Endothelial cell of umbilical vein (primary cell): ENCODE measurements at regions not wholly inside any gene's neighbourhood (a gene's known extent, or its start where the extent isn't known, plus 50 kb on each side); places are given as distances from the start of the nearest gene placed in this dataset.

Experiments
- BruUV-seq: library from RNA; stranded (reverse); fragments of 400-500 nt; replicated peaks from 2 replicates; lab custom pipeline; 2021; lab: Mats Ljungman, UMichigan
- CTCF ChIA-PET: fragments of 300-600, 350-600 bp; sonication (Branson Sonifier 250); formaldehyde crosslinking; loops from one replicate; lab custom pipeline; 2021; ENCODE audit warnings: antibody characterized with exemption, inconsistent platforms; lab: Charles Lee
- POLR2A ChIA-PET: fragments of 300-600, 350-600 bp; sonication (Branson Sonifier 250); formaldehyde crosslinking; loops from one replicate; lab custom pipeline; 2021; ENCODE audit warnings: antibody characterized with exemption, inconsistent platforms; lab: Charles Lee
- DNase-seq: peaks from one replicate; pipeline ENCODE4 v3.0.0-alpha.2; 2011; ENCODE audit warnings: low read depth, low spot score
- FAIRE-seq: peaks from 2 replicates; lab custom pipeline; 2011; peaks lifted over from hg19 to GRCh38; lab: Jason Lieb, UNC
- H2AFZ ChIP-seq: 2 replicates; pipeline ENCODE4 v1.6.0; 2012; ENCODE audit warnings: low read depth, low read length, control low read depth, inconsistent platforms
- H3K27ac ChIP-seq: 2 replicates; pipeline ENCODE4 v1.5.1; 2011; ENCODE audit warnings: low read depth, mild to moderate bottlenecking, control low read depth, low read length, moderate library complexity; ENCODE audit not compliant: insufficient read depth
- H3K27me3 ChIP-seq, 2 experiments: 2 replicates each; pipeline versions ENCODE4 v1.6.0 to v1.6.1; 2011; ENCODE audit warnings: low read length in 2 of 2, mixed read lengths in 1 of 2; ENCODE audit not compliant: control insufficient read depth in 2 of 2, insufficient read depth in 2 of 2
- H3K36me3 ChIP-seq, 2 experiments: 2 replicates in 1 of 2; 3 replicates in 1 of 2; pipeline ENCODE4 v1.5.1; 2011; ENCODE audit warnings: low read length in 2 of 2, mild to moderate bottlenecking in 1 of 2, moderate library complexity in 1 of 2; ENCODE audit not compliant: control insufficient read depth in 2 of 2, insufficient read depth in 2 of 2; ENCODE audit errors: extremely low read depth in 1 of 2
- H3K4me1 ChIP-seq: 3 replicates; pipeline ENCODE4 v1.5.1; 2011; ENCODE audit warnings: mild to moderate bottlenecking, low read length; ENCODE audit not compliant: control insufficient read depth, insufficient read depth; ENCODE audit errors: extremely low read depth
- H3K4me2 ChIP-seq: 2 replicates; pipeline ENCODE4 v1.6.1; 2011; ENCODE audit warnings: low read length, control low read depth, mixed read lengths; ENCODE audit not compliant: insufficient read depth
- H3K4me3 ChIP-seq, 3 experiments: fragments of 200-600 bp in 1 of 3; sonication (generic), shearing (Covaris generic) in 1 of 3; replicated peaks in 1 of 3; 2 replicates each; pipeline ENCODE4 v1.5.1; 2011 to 2016; ENCODE audit warnings: control low read depth in 3 of 3, low read length in 3 of 3, mild to moderate bottlenecking in 2 of 3, inconsistent platforms in 1 of 3, low read depth in 1 of 3, moderate library complexity in 1 of 3; ENCODE audit not compliant: insufficient read depth in 1 of 3
- H3K79me2 ChIP-seq: 2 replicates; pipeline ENCODE4 v1.6.0; 2012; ENCODE audit warnings: low read length, inconsistent platforms; ENCODE audit not compliant: control insufficient read depth, insufficient read depth
- H3K9ac ChIP-seq: replicated peaks from 2 replicates; pipeline ENCODE3; 2011; ENCODE audit warnings: low read length, control low read depth; ENCODE audit not compliant: insufficient read depth; ENCODE audit errors: extremely low read depth
- H3K9me1 ChIP-seq: replicated peaks from 3 replicates; pipeline ENCODE4 v1.6.0; 2011; ENCODE audit warnings: mild to moderate bottlenecking, low read length; ENCODE audit not compliant: control insufficient read depth, insufficient read depth; ENCODE audit errors: extremely low read depth
- H3K9me3 ChIP-seq: replicated peaks from 2 replicates; pipeline ENCODE4 v1.5.1; 2012; ENCODE audit warnings: low read length, inconsistent platforms; ENCODE audit not compliant: control insufficient read depth, insufficient read depth
- H4K20me1 ChIP-seq: replicated peaks from 2 replicates; pipeline ENCODE3; 2011; ENCODE audit warnings: mild to moderate bottlenecking, low read length; ENCODE audit not compliant: control insufficient read depth, insufficient read depth; ENCODE audit errors: extremely low read depth
- CTCF ChIP-seq, 2 donors: IDR thresholded peaks; 1 replicate in 1 of 2; 2 replicates in 1 of 2; pipeline ENCODE4 v1.5.1; 2011; ENCODE audit warnings: low read length in 2 of 2, mild to moderate bottlenecking in 2 of 2, moderate library complexity in 2 of 2, control low read depth in 1 of 2, inconsistent platforms in 1 of 2, low read depth in 1 of 2; ENCODE audit not compliant: insufficient read depth in 1 of 2; ENCODE audit errors: extremely low read depth in 1 of 2
- EZH2 ChIP-seq: IDR thresholded peaks from 2 replicates; pipeline ENCODE4 v1.6.1; 2012; ENCODE audit warnings: borderline replicate concordance, low read depth, mild to moderate bottlenecking, moderate library complexity, low read length, inconsistent platforms; ENCODE audit not compliant: severe bottlenecking
- FOS ChIP-seq: IDR thresholded peaks from 2 replicates; pipeline ENCODE4 v1.6.1; 2011; ENCODE audit warnings: mild to moderate bottlenecking, low read length, moderate library complexity, borderline replicate concordance; ENCODE audit not compliant: insufficient read depth
- GATA2 ChIP-seq: IDR thresholded peaks from 2 replicates; pipeline ENCODE4 v1.7.0; 2011; ENCODE audit warnings: low read depth, mild to moderate bottlenecking, moderate library complexity, mixed read lengths, low read length; ENCODE audit not compliant: insufficient read length, insufficient read depth
- JUN ChIP-seq: IDR thresholded peaks from 2 replicates; pipeline ENCODE4 v1.6.1; 2011; ENCODE audit warnings: borderline replicate concordance, low read depth; ENCODE audit not compliant: insufficient read length, insufficient read depth
- MAX ChIP-seq: IDR thresholded peaks from 2 replicates; pipeline ENCODE4 v1.6.1; 2011; ENCODE audit not compliant: insufficient read depth, insufficient read length
- MYC ChIP-seq: IDR thresholded peaks from one replicate; pipeline ENCODE4 v1.6.1; 2011; ENCODE audit warnings: mild to moderate bottlenecking, low read depth, low read length
- POLR2A ChIP-seq: IDR thresholded peaks from 2 replicates; pipeline ENCODE4 v1.6.1; 2012; ENCODE audit warnings: low read depth, mild to moderate bottlenecking, control low read depth, low read length
- POLR2AphosphoS5 ChIP-seq: IDR thresholded peaks from 2 replicates; pipeline ENCODE4 v1.6.1; 2012; ENCODE audit warnings: low read depth, mild to moderate bottlenecking, control low read depth, low read length, moderate library complexity; ENCODE audit not compliant: insufficient read depth
- dilution Hi-C: fragments of 300-500 bp; cut with MboI; formaldehyde crosslinking; loops from one replicate; pipeline ENCODE4 v1.15.0; 2019; ENCODE audit warnings: low sequenced_read_pairs; ENCODE audit not compliant: extremely low pct_ligation_motif_present
- intact Hi-C: fragments of 100-400 bp; cut with micrococcal nuclease; formaldehyde crosslinking; loops from one replicate; pipeline ENCODE4 v1.10.0; 2022

GRCh38 chr1:177784409-177784808 lies 185.4 kb downstream of the SEC16B start:
- no peak for FAIRE-seq
- Histone ChIP-seq H3K9me1 (no peaks in the 10 kb centered on the region), H3K36me3 (no peaks in the 10 kb centered on the region), H3K9ac (no peak overlapping the region), H3K9me3 (no peaks in the 10 kb centered on the region), H3K79me2 (no peaks in the 10 kb centered on the region), H3K4me3 (no peak overlapping the region), H2AFZ (no peak overlapping the region), H3K27me3 (no peaks in the 10 kb centered on the region), H3K4me1 (peaks cover 4% of the 10 kb centered on the region), H3K4me2 (no peak overlapping the region), H3K27ac (no peak overlapping the region), H4K20me1 (no peaks in the 10 kb centered on the region)
- TF ChIP-seq CTCF (IDR thresholded peaks at IDR 0.05; ENCODE audit: extremely low read depth in 1 of 2, insufficient read depth in 1 of 2, low read depth in 1 of 2, low read length in 2 of 2) (no peak), GATA2 (peak; percentile 95), JUN (no peak), FOS (peak; percentile 27), MYC (no peak)
- no TSS peak for BruUV-seq
- ChIA-PET POLR2A (no interaction called here), CTCF (no interaction called here)
- intact Hi-C loops, result loop anchor here (5.0 to 10.0 kb wide), 2 partner anchors 143 to 600 kb away; no protein-coding TSS in a partner anchor
- dilution Hi-C loops, result no loop called here
- DNase-seq, result peak; percentile 32

- intact Hi-C loops (loop anchor here (5.0 to 10.0 kb wide), 2 partner anchors 144 to 598 kb away; no protein-coding TSS in a partner anchor), dilution Hi-C loops (no loop called here)
- H3K27ac ChIP-seq, result no peak overlapping the region
- TF ChIP-seq EZH2 (no peak), GATA2 (no peak), FOS (no peak), JUN (no peak), POLR2A (no peak), MYC (no peak), MAX (no peak), POLR2AphosphoS5 (no peak), CTCF (IDR thresholded peaks at IDR 0.05; ENCODE audit: extremely low read depth in 1 of 2, insufficient read depth in 1 of 2, low read depth in 1 of 2, low read length in 2 of 2) (no peak)
- no peak overlapping the region for H3K4me3 ChIP-seq
- H3K9ac ChIP-seq, result no peak overlapping the region
- H3K36me3 ChIP-seq, result no peaks in the 10 kb centered on the region
- FAIRE-seq (no peak), DNase-seq (no peak)
- H3K9me3 ChIP-seq, result no peaks in the 10 kb centered on the region
- ChIA-PET CTCF (no interaction called here), POLR2A (no interaction called here)
- no peak overlapping the region for H2AFZ ChIP-seq
- H4K20me1 ChIP-seq, result no peaks in the 10 kb centered on the region
- peaks cover 4% of the 10 kb centered on the region for H3K4me1 ChIP-seq
- H3K9me1 ChIP-seq, result no peaks in the 10 kb centered on the region
- BruUV-seq, result no TSS peak
- H3K27me3 ChIP-seq, result no peaks in the 10 kb centered on the region
- H3K79me2 ChIP-seq, result no peaks in the 10 kb centered on the region
- H3K4me2 ChIP-seq, result no peak overlapping the region
These were observed 186.8 kb downstream of the SEC16B start for GRCh38 chr1:177783051-177783450.
